ENCODE measurements at regions not wholly inside any gene's neighbourhood (a gene's known extent, or its start where the extent isn't known, plus 50 kb on each side); places are given as distances from the start of the nearest gene placed in this dataset.

DNA sequence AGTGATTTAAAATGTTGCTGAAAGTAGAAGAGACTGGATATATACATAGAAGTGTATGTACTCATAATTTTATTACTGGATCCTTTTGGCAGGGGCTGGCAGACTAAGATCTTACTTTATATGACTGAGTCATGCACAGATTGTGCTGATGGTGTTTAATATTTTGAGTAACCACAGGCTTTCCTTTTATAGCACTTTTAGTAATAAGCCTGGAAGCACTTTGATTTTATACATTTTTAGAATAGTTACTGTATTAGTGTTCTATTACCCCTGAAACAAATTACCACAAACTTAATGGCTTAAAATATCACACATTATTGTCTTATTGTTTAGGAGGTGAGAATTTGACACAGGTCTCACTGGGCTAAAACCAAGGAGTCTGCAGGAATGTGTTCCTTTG lies 113.4 kb upstream of the CDH8 start:
- DNase-seq, result no peak
- Histone ChIP-seq H3K27ac (no peak overlapping the region), H3K4me3 (ENCODE audit: low read depth, low read length) (no peak overlapping the region), H3K27me3 (ENCODE audit: insufficient read depth, low read depth, severe bottlenecking) (peaks cover 24% of the 10 kb centered on the region), H3K9me3 (ENCODE audit: severe bottlenecking) (no peaks in the 10 kb centered on the region), H3K36me3 (no peaks in the 10 kb centered on the region)
- TF ChIP-seq, protein P1, sequence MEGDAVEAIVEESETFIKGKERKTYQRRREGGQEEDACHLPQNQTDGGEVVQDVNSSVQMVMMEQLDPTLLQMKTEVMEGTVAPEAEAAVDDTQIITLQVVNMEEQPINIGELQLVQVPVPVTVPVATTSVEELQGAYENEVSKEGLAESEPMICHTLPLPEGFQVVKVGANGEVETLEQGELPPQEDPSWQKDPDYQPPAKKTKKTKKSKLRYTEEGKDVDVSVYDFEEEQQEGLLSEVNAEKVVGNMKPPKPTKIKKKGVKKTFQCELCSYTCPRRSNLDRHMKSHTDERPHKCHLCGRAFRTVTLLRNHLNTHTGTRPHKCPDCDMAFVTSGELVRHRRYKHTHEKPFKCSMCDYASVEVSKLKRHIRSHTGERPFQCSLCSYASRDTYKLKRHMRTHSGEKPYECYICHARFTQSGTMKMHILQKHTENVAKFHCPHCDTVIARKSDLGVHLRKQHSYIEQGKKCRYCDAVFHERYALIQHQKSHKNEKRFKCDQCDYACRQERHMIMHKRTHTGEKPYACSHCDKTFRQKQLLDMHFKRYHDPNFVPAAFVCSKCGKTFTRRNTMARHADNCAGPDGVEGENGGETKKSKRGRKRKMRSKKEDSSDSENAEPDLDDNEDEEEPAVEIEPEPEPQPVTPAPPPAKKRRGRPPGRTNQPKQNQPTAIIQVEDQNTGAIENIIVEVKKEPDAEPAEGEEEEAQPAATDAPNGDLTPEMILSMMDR (IDR thresholded peaks at IDR 0.05; ENCODE audit: low read depth, low read length), result no peak

DNA sequence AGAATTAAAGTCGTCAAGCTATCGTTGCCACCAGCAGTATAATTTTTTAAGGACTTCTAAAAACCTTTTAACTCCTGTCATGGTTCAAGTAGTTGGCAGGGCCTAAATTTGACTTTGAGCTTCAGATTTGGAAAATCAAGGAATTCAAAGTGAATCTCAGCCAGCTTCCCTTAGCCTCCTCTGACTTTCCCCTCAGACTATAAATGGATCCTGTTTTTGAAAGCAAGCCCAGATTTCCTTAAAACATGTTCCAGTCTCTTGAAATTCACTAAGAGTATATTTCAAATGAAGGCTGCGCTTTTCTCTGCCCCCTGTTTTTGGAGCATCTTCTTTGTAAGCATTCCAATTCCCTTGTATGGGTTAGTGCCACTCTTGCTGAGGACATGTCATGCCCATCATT lies 101.8 kb upstream of the CDH8 start:
- TF ChIP-seq, protein P1 (IDR thresholded peaks at IDR 0.05; ENCODE audit: low read depth, low read length), result no peak
- no peaks in the 10 kb centered on the region for H3K9me3 ChIP-seq (ENCODE audit: severe bottlenecking)
- no peaks in the 10 kb centered on the region for H3K36me3 ChIP-seq
- peaks cover 14% of the 10 kb centered on the region for H3K27me3 ChIP-seq (ENCODE audit: insufficient read depth, low read depth, severe bottlenecking)
- DNase-seq, result no peak
- no peak overlapping the region for H3K27ac ChIP-seq
- H3K4me3 ChIP-seq (ENCODE audit: low read depth, low read length), result no peak overlapping the region

DNA sequence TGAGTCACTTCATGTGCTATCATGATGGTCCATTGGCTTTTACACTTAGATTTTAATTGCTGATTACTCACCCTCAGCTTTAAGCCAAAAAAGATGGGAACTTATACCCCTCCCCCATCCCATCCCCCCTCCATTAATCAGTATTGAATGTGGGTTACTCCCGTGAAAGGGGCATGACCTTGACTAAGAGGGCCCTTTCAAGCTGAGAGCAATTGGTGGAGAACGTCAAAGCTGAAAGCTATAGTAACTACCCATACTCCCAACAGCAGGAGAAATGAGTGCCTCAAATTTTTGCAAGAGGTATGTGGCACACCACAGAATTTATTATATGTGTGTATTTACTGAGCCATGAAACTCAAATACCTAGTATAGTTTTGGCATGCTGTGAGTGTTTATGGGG lies 99.7 kb upstream of the CDH8 start:
- Histone ChIP-seq H3K36me3 (no peaks in the 10 kb centered on the region), H3K27me3 (ENCODE audit: insufficient read depth, low read depth, severe bottlenecking) (peaks cover 28% of the 10 kb centered on the region), H3K27ac (no peak overlapping the region), H3K9me3 (ENCODE audit: severe bottlenecking) (no peaks in the 10 kb centered on the region), H3K4me3 (ENCODE audit: low read depth, low read length) (no peak overlapping the region)
- TF ChIP-seq, protein P1 (IDR thresholded peaks at IDR 0.05; ENCODE audit: low read depth, low read length), result no peak
- no peak for DNase-seq

DNA sequence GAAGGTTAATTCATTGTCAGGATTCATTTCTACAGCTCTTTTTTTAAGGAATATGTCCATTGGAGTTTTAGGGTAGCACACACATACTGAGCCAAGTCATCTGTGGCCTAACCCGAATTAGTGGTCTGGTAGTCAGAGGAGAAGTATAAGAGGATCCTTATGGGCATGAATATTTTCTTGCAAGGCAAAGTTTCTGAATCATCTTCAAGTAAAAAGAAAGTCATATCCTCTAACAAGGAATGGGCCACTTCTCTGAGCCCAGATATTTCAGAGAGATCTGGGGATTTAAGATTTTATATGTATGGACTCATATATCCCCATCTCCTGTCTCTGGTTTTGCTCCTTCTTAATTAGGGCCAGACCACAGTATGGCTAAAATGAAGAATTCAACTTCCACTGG lies 99.2 kb upstream of the CDH8 start:
- H3K36me3 ChIP-seq, result no peaks in the 10 kb centered on the region

DNA sequence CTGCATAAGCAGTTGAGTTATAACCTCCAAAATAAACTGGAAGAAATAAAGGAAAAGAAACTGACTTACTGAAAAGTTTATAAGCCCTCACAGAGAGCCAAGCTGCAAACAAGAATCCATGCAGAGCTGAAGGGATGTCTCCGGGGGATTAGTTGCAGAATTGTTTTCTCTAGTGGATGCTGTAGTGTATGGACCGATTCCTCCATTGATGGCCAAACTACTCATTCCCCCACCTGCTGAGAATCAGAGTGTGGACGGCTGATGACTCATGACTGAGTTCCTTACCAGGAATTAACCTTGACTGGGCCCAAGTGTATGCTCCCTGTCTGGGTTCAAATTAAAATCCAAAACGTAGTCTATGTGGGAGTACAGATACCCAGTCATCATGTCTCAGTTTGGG lies 93.9 kb upstream of the CDH8 start:
- no peak for DNase-seq
- H3K9me3 ChIP-seq (ENCODE audit: severe bottlenecking), result no peaks in the 10 kb centered on the region
- no peaks in the 10 kb centered on the region for H3K36me3 ChIP-seq
- H3K27ac ChIP-seq, result no peak overlapping the region
- H3K4me3 ChIP-seq (ENCODE audit: low read depth, low read length), result no peak overlapping the region
- H3K27me3 ChIP-seq (ENCODE audit: insufficient read depth, low read depth, severe bottlenecking), result peaks cover 26% of the 10 kb centered on the region
- TF ChIP-seq, protein P1 (IDR thresholded peaks at IDR 0.05; ENCODE audit: low read depth, low read length), result no peak

More for the DNA sequence above, 99.2 kb upstream of the CDH8 start:
- no peak overlapping the region for H3K27ac ChIP-seq
- TF ChIP-seq, protein P1 (IDR thresholded peaks at IDR 0.05; ENCODE audit: low read depth, low read length), result no peak
- no peak overlapping the region for H3K4me3 ChIP-seq (ENCODE audit: low read depth, low read length)
- no peaks in the 10 kb centered on the region for H3K9me3 ChIP-seq (ENCODE audit: severe bottlenecking)
- peaks cover 30% of the 10 kb centered on the region for H3K27me3 ChIP-seq (ENCODE audit: insufficient read depth, low read depth, severe bottlenecking)
- DNase-seq, result no peak

DNA sequence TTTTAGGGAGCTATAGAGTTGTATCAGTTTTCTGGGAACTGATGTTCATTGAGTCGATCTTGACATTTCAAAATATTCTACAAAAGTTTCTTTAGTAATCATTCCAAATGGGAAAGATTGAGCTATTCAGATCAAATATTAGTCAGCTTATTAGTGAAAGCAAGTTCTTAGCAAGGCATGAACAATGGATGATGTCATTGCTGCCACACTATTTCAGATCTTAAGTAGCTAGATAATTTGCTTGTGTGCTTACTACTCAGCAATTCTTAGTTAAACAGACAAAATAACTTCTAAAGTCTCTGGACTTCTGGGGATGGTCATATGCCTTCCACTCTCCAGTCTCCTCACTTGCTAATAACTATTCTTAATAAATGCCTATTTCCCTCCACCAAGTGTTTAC lies 69.0 kb upstream of the CDH8 start:
- no peaks in the 10 kb centered on the region for H3K36me3 ChIP-seq
- no peak overlapping the region for H3K27ac ChIP-seq
- H3K27me3 ChIP-seq (ENCODE audit: insufficient read depth, low read depth, severe bottlenecking), result peaks cover 6% of the 10 kb centered on the region
- TF ChIP-seq, protein P1 (IDR thresholded peaks at IDR 0.05; ENCODE audit: low read depth, low read length), result no peak
- no peak for DNase-seq
- no peak overlapping the region for H3K4me3 ChIP-seq (ENCODE audit: low read depth, low read length)
- H3K9me3 ChIP-seq (ENCODE audit: severe bottlenecking), result no peaks in the 10 kb centered on the region
